ENCODE measurements at regions not wholly inside any gene's neighbourhood (a gene's known extent, or its start where the extent isn't known, plus 50 kb on each side); places are given as distances from the start of the nearest gene placed in this dataset.

DNA sequence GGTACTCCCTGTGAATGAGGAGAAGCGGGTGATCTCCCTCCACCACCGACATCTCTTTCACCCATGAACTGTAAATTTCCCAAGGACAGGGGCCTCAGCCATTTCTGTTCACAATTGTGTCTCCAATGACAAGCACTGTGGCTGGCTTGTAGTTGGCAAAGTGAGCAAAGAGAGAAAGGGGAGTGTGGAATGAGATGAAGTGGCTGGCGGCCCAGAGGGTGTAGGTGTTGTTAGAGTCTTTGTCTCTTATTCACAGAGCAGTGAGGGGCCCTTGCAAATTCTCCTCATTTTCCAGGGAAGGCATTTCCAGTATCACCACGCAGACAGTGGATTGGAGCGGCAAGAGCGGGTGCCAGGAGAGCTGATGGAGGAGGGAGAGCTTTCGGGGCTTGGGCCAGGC is 411.7 kb upstream of the EEF2KMT start:
- no peaks in the 10 kb centered on the region for H3K27me3 ChIP-seq (ENCODE audit: control insufficient read depth, insufficient read depth, low read length)
- Mint-ChIP-seq H3K27ac (no peak overlapping the region), H3K9me3 (peaks cover 0 to 8% (median 3%) of the 10 kb centered on the region in 7 donors), H3K4me1 (no peaks in the 10 kb centered on the region), H3K4me3 (peak overlapping the region in 1 of 4 donors; percentile 56), H3K36me3 (no peaks in the 10 kb centered on the region), H3K27me3 (no peaks in the 10 kb centered on the region)
- no peak overlapping the region for H3K4me3 ChIP-seq (ENCODE audit: low read depth, low read length)
- no peaks in the 10 kb centered on the region for H3K9me3 ChIP-seq (ENCODE audit: control insufficient read depth in 2 of 2, low read length in 2 of 2)
- no peak for DNase-seq
- no peak overlapping the region for H3K27ac ChIP-seq (ENCODE audit: insufficient read depth, low read length, poor library complexity, severe bottlenecking)
- no peak for ATAC-seq (ENCODE audit: low read depth in 2 of 2)
- H3K36me3 ChIP-seq (ENCODE audit: control insufficient read depth, insufficient read depth, low read length), result no peaks in the 10 kb centered on the region
- no peaks in the 10 kb centered on the region for H3K4me1 ChIP-seq (ENCODE audit: control insufficient read depth, insufficient read depth, low read length, poor library complexity, severe bottlenecking)

DNA sequence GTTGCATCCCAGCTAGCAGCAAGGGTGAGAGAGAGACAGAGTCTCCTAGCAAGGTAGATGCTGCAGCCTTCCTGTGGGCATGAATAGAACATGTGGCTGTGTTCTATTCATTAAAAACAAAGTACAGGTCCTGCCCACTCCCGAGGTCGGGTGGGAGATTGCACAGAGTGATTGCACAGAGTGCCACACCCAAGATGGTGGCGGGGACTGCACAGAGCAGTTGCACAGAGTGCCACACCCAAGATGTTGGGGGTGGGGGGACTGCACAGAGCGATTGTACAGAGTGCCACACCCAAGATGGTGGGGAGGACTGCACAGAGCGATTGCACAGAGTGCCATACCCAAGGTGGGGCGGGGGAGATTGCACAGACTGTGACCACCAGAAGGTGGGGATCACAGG is 410.8 kb upstream of the EEF2KMT start:
- peak in 1 of 2 donors; percentile 16 for ATAC-seq (ENCODE audit: low read depth in 2 of 2)
- no peak overlapping the region for H3K27ac ChIP-seq (ENCODE audit: insufficient read depth, low read length, poor library complexity, severe bottlenecking)
- no peak for DNase-seq
- H3K36me3 ChIP-seq (ENCODE audit: control insufficient read depth, insufficient read depth, low read length), result no peaks in the 10 kb centered on the region
- H3K9me3 ChIP-seq (ENCODE audit: control insufficient read depth in 2 of 2, low read length in 2 of 2), result no peaks in the 10 kb centered on the region
- no peaks in the 10 kb centered on the region for H3K4me1 Mint-ChIP-seq
- peaks cover 0 to 6% (median 0%) of the 10 kb centered on the region in 7 donors for H3K9me3 Mint-ChIP-seq
- no peaks in the 10 kb centered on the region for H3K36me3 Mint-ChIP-seq
- no peak overlapping the region for H3K4me3 ChIP-seq (ENCODE audit: low read depth, low read length)
- no peaks in the 10 kb centered on the region for H3K27me3 ChIP-seq (ENCODE audit: control insufficient read depth, insufficient read depth, low read length)
- H3K27ac Mint-ChIP-seq, result no peak overlapping the region
- no peaks in the 10 kb centered on the region for H3K4me1 ChIP-seq (ENCODE audit: control insufficient read depth, insufficient read depth, low read length, poor library complexity, severe bottlenecking)
- no peak overlapping the region for H3K4me3 Mint-ChIP-seq
- no peaks in the 10 kb centered on the region for H3K27me3 Mint-ChIP-seq

DNA sequence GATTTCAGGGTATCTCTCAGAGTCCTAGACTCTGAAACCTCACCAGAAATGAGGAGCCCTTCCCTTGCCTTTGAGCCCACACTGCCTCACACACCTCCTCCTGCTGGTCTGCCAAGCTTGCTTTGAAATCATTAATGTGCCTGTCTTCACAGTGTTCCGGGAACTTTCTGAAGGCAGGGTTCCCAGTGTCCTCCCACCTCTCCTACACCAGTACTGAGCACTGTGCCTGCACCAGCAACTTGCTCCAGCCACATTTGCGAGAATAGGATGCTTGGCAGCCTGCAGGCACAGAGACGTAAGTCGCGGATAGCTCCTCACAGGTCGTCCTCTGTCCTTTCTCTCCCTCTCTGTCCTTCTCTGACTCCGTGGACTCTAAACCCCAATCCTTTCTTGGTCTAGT is 408.4 kb upstream of the EEF2KMT start:
- Histone ChIP-seq H3K4me1 (ENCODE audit: control insufficient read depth, insufficient read depth, low read length, poor library complexity, severe bottlenecking) (no peaks in the 10 kb centered on the region), H3K27ac (ENCODE audit: insufficient read depth, low read length, poor library complexity, severe bottlenecking) (no peak overlapping the region), H3K27me3 (ENCODE audit: control insufficient read depth, insufficient read depth, low read length) (no peaks in the 10 kb centered on the region), H3K36me3 (ENCODE audit: control insufficient read depth, insufficient read depth, low read length) (no peaks in the 10 kb centered on the region), H3K9me3 (ENCODE audit: control insufficient read depth in 2 of 2, low read length in 2 of 2) (no peaks in the 10 kb centered on the region), H3K4me3 (ENCODE audit: low read depth, low read length) (no peak overlapping the region)
- ATAC-seq (ENCODE audit: low read depth in 2 of 2), result no peak
- no peak for DNase-seq
- H3K4me3 Mint-ChIP-seq, result no peak overlapping the region
- H3K36me3 Mint-ChIP-seq, result no peaks in the 10 kb centered on the region
- H3K27ac Mint-ChIP-seq, result no peak overlapping the region
- H3K27me3 Mint-ChIP-seq, result no peaks in the 10 kb centered on the region
- peaks cover 0 to 5% (median 0%) of the 10 kb centered on the region in 7 donors for H3K9me3 Mint-ChIP-seq
- H3K4me1 Mint-ChIP-seq, result no peaks in the 10 kb centered on the region

DNA sequence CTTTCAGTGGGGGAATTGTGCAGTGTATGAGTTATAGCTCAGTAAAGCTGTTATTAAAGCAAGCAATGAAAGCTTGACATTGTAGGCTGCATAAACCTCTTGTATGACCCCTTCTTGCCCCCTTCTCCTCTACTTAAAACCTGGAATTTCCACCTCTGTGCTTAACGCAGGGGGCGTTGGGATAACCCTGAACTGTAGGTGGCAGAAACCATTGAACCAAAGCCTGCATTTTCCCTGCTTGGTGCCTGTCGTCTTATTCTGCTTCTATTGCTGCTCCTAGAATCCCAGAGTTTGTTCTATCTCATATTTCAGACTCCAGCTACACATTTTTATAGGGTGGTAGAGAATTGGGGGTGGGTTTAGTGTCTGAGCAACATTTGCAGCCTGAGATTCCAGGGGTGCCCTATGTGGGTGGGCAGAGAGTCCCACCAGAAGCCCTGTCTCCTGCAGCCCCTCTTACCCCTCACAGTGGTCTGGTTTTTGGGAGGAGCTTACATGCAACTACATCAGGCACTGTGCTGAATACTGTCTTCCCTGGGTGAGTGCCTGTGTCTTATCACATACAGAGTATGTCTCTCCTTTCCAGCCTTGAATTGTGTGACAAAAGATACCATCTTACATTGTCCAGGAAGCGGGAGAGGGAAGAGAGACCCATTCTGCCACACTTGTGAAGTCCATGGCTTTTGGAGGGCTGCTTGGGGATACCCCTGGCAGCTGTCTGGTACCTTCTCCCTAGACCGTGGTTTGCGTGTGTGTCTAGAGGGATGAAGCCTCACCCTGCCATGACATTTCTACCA is 407.7 kb upstream of the EEF2KMT start:
- no peak overlapping the region for H3K4me3 ChIP-seq (ENCODE audit: low read depth, low read length)
- Mint-ChIP-seq H3K27ac (no peak overlapping the region), H3K36me3 (no peaks in the 10 kb centered on the region), H3K27me3 (no peaks in the 10 kb centered on the region), H3K9me3 (peaks cover 0 to 2% (median 0%) of the 10 kb centered on the region in 7 donors), H3K4me1 (no peaks in the 10 kb centered on the region), H3K4me3 (no peak overlapping the region)
- ATAC-seq (ENCODE audit: low read depth in 2 of 2) (no peak), DNase-seq (no peak)
- H3K36me3 ChIP-seq (ENCODE audit: control insufficient read depth, insufficient read depth, low read length), result no peaks in the 10 kb centered on the region
- H3K27me3 ChIP-seq (ENCODE audit: control insufficient read depth, insufficient read depth, low read length), result no peaks in the 10 kb centered on the region
- no peaks in the 10 kb centered on the region for H3K4me1 ChIP-seq (ENCODE audit: control insufficient read depth, insufficient read depth, low read length, poor library complexity, severe bottlenecking)
- H3K9me3 ChIP-seq (ENCODE audit: control insufficient read depth in 2 of 2, low read length in 2 of 2), result no peaks in the 10 kb centered on the region
- no peak overlapping the region for H3K27ac ChIP-seq (ENCODE audit: insufficient read depth, low read length, poor library complexity, severe bottlenecking)

DNA sequence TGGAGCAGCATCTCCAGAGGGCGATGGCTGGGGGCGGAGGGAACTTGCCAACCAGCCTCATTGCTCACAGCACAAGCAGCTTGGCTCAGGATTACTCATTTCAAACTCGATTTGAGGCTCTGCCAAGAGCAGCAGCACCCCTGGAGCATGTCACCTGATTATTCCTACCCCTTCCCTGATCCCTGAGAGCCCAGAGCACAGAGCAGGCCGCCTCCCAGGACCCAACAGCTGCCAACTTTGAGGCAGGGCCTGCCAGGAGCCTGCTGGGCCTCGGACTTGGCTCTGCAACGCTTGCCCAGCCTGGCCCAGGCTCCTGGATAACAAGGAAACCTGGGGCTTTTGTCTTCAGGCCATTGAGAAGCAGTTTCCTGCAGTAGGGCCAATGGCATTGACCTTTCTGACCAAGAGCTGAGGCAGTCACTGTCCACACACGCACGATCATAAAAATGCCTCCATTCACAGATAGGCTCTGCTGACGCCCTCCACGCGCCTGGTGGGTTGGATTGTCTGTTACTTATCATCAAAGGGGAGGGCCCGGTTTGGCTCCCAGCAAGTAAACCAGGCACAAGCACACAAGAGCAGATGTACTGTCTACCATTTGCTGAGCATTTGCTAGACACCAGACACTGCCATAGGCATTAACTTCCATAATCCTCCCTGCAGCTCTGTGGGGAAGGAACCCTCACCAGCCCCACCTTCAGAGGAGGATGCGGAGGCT is 406.6 kb upstream of the EEF2KMT start:
- H3K4me1 Mint-ChIP-seq, result no peaks in the 10 kb centered on the region
- DNase-seq, result no peak
- no peak for ATAC-seq (ENCODE audit: low read depth in 2 of 2)

DNA sequence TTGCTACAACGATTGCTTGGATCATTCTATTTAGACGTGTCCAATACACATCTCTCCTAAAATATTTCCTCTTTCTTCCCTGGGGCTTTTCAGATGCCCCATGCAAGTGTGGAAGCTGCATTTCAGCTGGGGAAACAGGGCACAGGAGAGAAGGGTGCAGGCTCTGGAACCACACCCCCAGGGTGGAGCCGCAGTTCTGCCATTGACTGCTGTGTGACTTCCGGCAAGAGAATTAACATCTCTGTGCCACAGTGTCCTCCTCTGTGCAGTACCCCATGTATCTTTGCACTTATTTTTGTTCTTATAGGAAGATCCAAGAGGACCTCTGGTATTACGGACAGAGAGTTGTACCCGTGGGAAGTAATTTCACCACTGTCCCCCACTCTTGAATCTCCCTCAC is 405.3 kb upstream of the EEF2KMT start:
- no peak for ATAC-seq (ENCODE audit: low read depth in 2 of 2)
- no peak overlapping the region for H3K4me3 ChIP-seq (ENCODE audit: low read depth, low read length)
- no peaks in the 10 kb centered on the region for H3K9me3 Mint-ChIP-seq
- H3K27me3 Mint-ChIP-seq, result no peaks in the 10 kb centered on the region
- no peaks in the 10 kb centered on the region for H3K36me3 Mint-ChIP-seq
- H3K27ac ChIP-seq (ENCODE audit: insufficient read depth, low read length, poor library complexity, severe bottlenecking), result no peak overlapping the region
- no peak overlapping the region for H3K4me3 Mint-ChIP-seq
- no peaks in the 10 kb centered on the region for H3K4me1 ChIP-seq (ENCODE audit: control insufficient read depth, insufficient read depth, low read length, poor library complexity, severe bottlenecking)
- H3K27ac Mint-ChIP-seq, result no peak overlapping the region
- no peaks in the 10 kb centered on the region for H3K27me3 ChIP-seq (ENCODE audit: control insufficient read depth, insufficient read depth, low read length)
- no peaks in the 10 kb centered on the region for H3K36me3 ChIP-seq (ENCODE audit: control insufficient read depth, insufficient read depth, low read length)
- H3K9me3 ChIP-seq (ENCODE audit: control insufficient read depth in 2 of 2, low read length in 2 of 2), result peaks cover 0 to 2% of the 10 kb centered on the region in 2 experiments
- H3K4me1 Mint-ChIP-seq, result no peaks in the 10 kb centered on the region
- DNase-seq, result no peak

More for the DNA sequence above, 406.6 kb upstream of the EEF2KMT start:
- no peaks in the 10 kb centered on the region for H3K9me3 Mint-ChIP-seq
- no peak overlapping the region for H3K27ac ChIP-seq (ENCODE audit: insufficient read depth, low read length, poor library complexity, severe bottlenecking)
- peaks cover 0 to 2% of the 10 kb centered on the region in 2 experiments for H3K9me3 ChIP-seq (ENCODE audit: control insufficient read depth in 2 of 2, low read length in 2 of 2)
- no peak overlapping the region for H3K4me3 ChIP-seq (ENCODE audit: low read depth, low read length)
- H3K27me3 ChIP-seq (ENCODE audit: control insufficient read depth, insufficient read depth, low read length), result no peaks in the 10 kb centered on the region
- H3K27me3 Mint-ChIP-seq, result no peaks in the 10 kb centered on the region
- no peak overlapping the region for H3K27ac Mint-ChIP-seq
- no peak overlapping the region for H3K4me3 Mint-ChIP-seq
- no peaks in the 10 kb centered on the region for H3K36me3 ChIP-seq (ENCODE audit: control insufficient read depth, insufficient read depth, low read length)
- H3K4me1 ChIP-seq (ENCODE audit: control insufficient read depth, insufficient read depth, low read length, poor library complexity, severe bottlenecking), result no peaks in the 10 kb centered on the region
- H3K36me3 Mint-ChIP-seq, result no peaks in the 10 kb centered on the region

DNA sequence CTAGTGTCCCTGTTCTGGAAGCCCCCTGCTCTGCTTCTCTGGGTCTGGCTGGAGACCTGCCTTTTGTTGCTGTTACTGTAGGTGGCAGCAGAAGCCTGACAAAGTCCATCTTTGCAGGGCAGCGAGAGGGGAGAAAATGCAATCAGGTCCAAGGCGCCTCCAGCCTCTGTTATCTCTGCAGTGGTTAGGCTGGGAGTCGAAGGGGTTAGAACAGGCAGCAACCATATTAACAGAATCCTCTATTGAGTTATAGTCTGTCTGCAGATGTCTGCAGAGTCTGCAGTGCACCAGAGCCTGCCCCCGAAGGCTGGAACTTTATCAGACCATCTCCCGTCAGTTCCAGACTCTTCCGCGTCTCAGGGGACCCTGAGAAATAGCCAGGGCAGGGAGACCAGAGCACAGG is 404.9 kb upstream of the EEF2KMT start:
- Histone ChIP-seq H3K4me3 (ENCODE audit: low read depth, low read length) (no peak overlapping the region), H3K27ac (ENCODE audit: insufficient read depth, low read length, poor library complexity, severe bottlenecking) (no peak overlapping the region), H3K9me3 (ENCODE audit: control insufficient read depth in 2 of 2, low read length in 2 of 2) (peaks cover 0 to 2% of the 10 kb centered on the region in 2 experiments), H3K27me3 (ENCODE audit: control insufficient read depth, insufficient read depth, low read length) (no peaks in the 10 kb centered on the region), H3K4me1 (ENCODE audit: control insufficient read depth, insufficient read depth, low read length, poor library complexity, severe bottlenecking) (no peaks in the 10 kb centered on the region), H3K36me3 (ENCODE audit: control insufficient read depth, insufficient read depth, low read length) (no peaks in the 10 kb centered on the region)
- H3K4me3 Mint-ChIP-seq, result no peak overlapping the region
- H3K27me3 Mint-ChIP-seq, result no peaks in the 10 kb centered on the region
- no peaks in the 10 kb centered on the region for H3K36me3 Mint-ChIP-seq
- H3K9me3 Mint-ChIP-seq, result no peaks in the 10 kb centered on the region
- H3K4me1 Mint-ChIP-seq, result no peaks in the 10 kb centered on the region
- no peak for DNase-seq
- peak overlapping the region in 1 of 3 donors; percentile 22 for H3K27ac Mint-ChIP-seq
- no peak for ATAC-seq (ENCODE audit: low read depth in 2 of 2)
